ENCODE measurements at regions not wholly inside any gene's neighbourhood (a gene's known extent, or its start where the extent isn't known, plus 50 kb on each side); places are given as distances from the start of the nearest gene placed in this dataset.

GRCh38 chr9:87266697-87267096, 231.0 kb upstream of the DAPK1 start:
- TF ChIP-seq CTCF (IDR thresholded peaks at IDR 0.05) (no peak), POLR2A (IDR thresholded peaks at IDR 0.05) (no peak)

Data from heart left ventricle (tissue), 13 donors.